ENCODE measurements at regions not wholly inside any gene's neighbourhood (a gene's known extent, or its start where the extent isn't known, plus 50 kb on each side); places are given as distances from the start of the nearest gene placed in this dataset.

DNA sequence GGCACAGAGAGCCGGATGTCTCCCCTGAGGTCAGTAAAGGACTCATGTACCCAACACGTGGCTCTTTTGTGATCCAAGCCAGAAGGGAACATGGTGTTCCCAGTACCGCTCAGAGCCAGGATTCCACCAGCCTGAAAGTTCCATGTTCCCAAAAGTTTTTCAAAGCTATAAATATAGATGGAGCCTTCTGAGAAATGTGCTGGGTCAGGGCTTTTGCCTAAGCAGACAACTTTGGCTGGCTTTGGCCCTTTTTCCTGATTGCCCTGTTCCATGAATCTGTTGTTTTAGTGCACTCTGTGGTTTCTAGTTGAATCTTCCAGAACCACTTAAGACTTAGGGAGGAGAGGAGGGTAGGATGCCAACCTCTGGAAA lies 128.5 kb upstream of the HS3ST2 start:
- H3K4me3 ChIP-seq (replicated peaks; ENCODE audit: low read depth, low read length), result no peak overlapping the region
- TF ChIP-seq, protein P1, sequence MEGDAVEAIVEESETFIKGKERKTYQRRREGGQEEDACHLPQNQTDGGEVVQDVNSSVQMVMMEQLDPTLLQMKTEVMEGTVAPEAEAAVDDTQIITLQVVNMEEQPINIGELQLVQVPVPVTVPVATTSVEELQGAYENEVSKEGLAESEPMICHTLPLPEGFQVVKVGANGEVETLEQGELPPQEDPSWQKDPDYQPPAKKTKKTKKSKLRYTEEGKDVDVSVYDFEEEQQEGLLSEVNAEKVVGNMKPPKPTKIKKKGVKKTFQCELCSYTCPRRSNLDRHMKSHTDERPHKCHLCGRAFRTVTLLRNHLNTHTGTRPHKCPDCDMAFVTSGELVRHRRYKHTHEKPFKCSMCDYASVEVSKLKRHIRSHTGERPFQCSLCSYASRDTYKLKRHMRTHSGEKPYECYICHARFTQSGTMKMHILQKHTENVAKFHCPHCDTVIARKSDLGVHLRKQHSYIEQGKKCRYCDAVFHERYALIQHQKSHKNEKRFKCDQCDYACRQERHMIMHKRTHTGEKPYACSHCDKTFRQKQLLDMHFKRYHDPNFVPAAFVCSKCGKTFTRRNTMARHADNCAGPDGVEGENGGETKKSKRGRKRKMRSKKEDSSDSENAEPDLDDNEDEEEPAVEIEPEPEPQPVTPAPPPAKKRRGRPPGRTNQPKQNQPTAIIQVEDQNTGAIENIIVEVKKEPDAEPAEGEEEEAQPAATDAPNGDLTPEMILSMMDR (IDR thresholded peaks at IDR 0.05; ENCODE audit: low read length, missing control alignments), result no peak
- no peak for DNase-seq (ENCODE audit: low read depth)

DNA sequence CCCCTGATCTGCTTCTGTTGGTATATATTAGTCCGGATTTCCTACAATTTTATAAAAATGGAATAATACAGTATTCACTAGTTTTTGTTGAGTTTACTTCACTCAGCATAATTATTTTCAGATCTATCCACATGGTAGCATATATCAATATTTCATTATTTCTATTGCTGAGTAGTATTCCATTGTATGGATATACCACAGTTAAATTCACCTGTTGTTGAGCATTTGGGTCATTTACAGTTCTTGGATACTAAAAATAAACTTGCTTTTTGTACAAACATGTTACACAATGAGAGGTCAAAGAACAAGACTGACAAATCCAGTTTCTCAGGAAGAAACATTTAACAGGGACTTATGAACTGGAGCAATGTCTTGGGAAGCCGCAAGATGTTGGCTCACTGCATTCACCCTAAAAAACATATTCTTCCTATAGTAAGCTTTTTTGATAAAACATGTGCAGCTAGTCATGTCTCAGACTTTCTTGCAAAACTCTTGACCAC lies 126.9 kb upstream of the HS3ST2 start:
- TF ChIP-seq, protein P1 (IDR thresholded peaks at IDR 0.05; ENCODE audit: low read length, missing control alignments), result no peak
- no peak overlapping the region for H3K4me3 ChIP-seq (replicated peaks; ENCODE audit: low read depth, low read length)
- no peak for DNase-seq (ENCODE audit: low read depth)

DNA sequence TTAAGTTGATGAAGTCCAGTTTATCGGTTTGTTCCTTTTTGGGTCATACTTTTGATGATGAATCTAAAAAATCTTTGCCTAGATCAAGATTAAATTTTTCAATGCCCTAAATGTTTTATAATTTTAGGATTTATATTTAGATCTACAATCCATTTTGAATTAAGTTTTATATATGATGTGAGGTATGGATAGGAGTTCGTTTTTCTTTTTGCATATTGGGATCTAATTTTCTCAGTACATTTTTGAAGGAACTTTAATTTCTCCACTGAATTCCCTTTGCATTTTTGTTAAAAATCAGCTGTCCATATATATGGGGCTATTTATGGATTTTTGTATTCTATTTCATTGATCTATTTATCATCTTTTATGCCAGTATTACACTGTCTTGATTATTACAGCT lies 125.5 kb upstream of the HS3ST2 start:
- DNase-seq (ENCODE audit: low read depth), result no peak
- H3K4me3 ChIP-seq (replicated peaks; ENCODE audit: low read depth, low read length), result no peak overlapping the region
- TF ChIP-seq, protein P1 (IDR thresholded peaks at IDR 0.05; ENCODE audit: low read length, missing control alignments), result no peak

DNA sequence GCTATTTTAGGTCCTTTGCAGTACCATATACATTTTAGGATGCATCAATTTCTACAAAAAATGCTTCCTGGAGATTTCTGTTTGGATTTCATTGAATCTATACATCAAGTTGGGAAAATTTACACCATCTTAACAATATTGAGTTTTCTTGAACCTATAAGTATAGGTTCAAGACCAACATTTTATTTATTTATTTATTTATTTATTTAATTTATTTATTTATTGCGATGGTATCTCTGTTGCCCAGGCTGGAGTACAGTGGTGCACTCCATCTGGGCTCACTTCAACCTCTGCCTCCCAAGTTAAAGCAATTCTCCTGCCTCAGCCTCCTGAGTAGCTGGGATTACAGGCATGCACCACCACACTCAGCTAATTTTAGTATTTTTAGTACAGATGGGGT lies 125.0 kb upstream of the HS3ST2 start:
- TF ChIP-seq, protein P1 (IDR thresholded peaks at IDR 0.05; ENCODE audit: low read length, missing control alignments), result no peak

DNA sequence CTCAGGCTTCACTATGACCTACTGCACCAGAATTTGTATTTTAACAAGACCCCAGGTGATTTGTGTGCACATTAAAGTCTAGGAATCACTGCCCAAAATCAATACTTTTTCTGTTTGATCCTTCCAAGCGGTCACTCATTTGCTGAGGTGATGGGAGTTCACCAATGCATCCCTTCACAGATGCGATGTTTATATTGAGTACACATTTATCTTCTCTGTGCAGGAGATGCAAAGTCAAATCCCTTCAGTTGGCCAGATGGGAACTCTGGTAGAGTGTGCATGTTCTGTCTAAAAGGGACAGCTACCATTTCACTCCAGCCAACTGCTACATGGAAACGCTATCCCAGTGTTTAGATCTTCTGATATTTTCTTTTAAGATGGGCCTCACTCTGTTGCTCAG lies 122.6 kb upstream of the HS3ST2 start:
- TF ChIP-seq, protein P1 (IDR thresholded peaks at IDR 0.05; ENCODE audit: low read length, missing control alignments), result no peak
- DNase-seq (ENCODE audit: low read depth), result no peak
- H3K4me3 ChIP-seq (replicated peaks; ENCODE audit: low read depth, low read length), result no peak overlapping the region

More for the DNA sequence above, 125.0 kb upstream of the HS3ST2 start:
- DNase-seq (ENCODE audit: low read depth), result no peak
- no peak overlapping the region for H3K4me3 ChIP-seq (replicated peaks; ENCODE audit: low read depth, low read length)

DNA sequence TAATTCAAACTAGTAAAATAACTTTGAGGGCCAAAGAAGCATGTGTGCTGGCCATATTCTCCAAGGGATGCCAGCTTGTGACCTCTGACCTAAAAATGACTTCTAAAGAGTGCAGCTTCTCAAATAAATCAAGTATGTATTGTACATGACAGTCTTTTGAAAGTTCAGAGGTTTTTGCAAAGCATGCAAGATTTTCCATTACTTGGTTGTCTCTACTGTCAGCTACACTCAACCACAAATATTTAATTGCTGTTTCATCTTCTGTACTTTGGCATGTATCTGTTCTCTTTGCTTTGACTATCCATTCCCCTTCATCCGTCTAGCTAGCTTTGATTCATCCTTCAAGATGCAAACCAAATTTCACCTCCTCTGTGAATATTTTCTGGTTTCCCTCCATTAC lies 121.9 kb upstream of the HS3ST2 start:
- H3K4me3 ChIP-seq (replicated peaks; ENCODE audit: low read depth, low read length), result no peak overlapping the region
- TF ChIP-seq, protein P1 (IDR thresholded peaks at IDR 0.05; ENCODE audit: low read length, missing control alignments), result no peak
- DNase-seq (ENCODE audit: low read depth), result no peak

DNA sequence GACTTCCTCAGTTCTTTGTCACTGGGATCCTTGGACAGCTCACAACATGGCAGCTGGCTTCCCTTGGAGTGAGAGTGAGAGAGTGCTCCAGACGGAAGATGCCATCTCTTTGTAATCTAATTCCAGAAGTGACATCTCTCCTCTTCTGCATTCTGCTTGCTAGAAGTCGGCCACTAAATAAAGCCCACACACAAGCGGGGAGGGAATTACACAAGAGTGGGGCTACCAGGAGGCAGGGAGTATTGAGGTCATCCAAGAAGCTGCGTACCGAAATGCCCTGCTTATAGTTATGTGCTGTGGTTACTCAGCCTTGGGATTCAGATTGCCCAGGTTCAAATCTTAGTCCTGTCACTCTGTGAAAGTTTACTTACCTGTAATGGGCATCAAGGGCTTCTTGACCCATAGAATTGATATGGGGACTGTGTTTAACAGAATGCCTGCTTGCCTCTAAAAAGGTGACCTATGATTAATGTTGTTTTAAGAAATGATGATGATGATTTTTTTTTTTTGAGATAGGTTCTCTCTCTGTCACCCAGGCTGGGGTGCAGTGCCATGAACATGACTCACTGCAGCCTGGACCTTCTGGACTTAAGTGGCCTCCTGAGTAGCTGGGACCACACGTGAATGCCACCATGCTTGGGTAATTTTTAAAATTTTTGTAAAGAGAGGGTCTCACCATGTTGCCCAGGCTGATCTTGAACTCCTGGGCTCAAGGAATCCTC lies 120.9 kb upstream of the HS3ST2 start:
- TF ChIP-seq, protein P1 (IDR thresholded peaks at IDR 0.05; ENCODE audit: low read length, missing control alignments), result no peak
- no peak overlapping the region for H3K4me3 ChIP-seq (replicated peaks; ENCODE audit: low read depth, low read length)
- DNase-seq (ENCODE audit: low read depth), result no peak

Data from fibroblast of pulmonary artery (primary cell).